Aorta (tissue), 5 donors: ENCODE measurements at regions not wholly inside any gene's neighbourhood (a gene's known extent, or its start where the extent isn't known, plus 50 kb on each side); places are given as distances from the start of the nearest gene placed in this dataset.
"Not testable (repeated sequence)": the region's sequence is repeated elsewhere in the genome, so short reads cannot be mapped to it uniquely, and the experiment has no call there.

Experiments used
- ATAC-seq: fragments of 200-7000 bp; cut with Tn5 transposase; one replicate; pipeline ENCODE4 v1.9.1; 2022; ENCODE audit warnings: moderate library complexity; ENCODE audit not compliant: low FRiP score
- DNase-seq, 2 donors: peaks; one replicate each; pipeline ENCODE4 v3.0.0-alpha.2; 2020
- H3K27ac ChIP-seq, 2 donors: one replicate each; pipeline ENCODE4 v1.5.1; 2013; ENCODE audit warnings: low read length in 2 of 2, mild to moderate bottlenecking in 2 of 2, moderate library complexity in 2 of 2, control low read depth in 1 of 2, inconsistent platforms in 1 of 2, low read depth in 1 of 2
- H3K27me3 ChIP-seq, 2 donors: one replicate each; pipeline ENCODE4 v1.6.1; 2013; ENCODE audit warnings: control low read depth in 1 of 2, low read length in 1 of 2, mild to moderate bottlenecking in 1 of 2, moderate library complexity in 1 of 2; ENCODE audit not compliant: insufficient read depth in 2 of 2, control insufficient read depth in 1 of 2
- H3K36me3 ChIP-seq, 2 donors: one replicate each; pipeline ENCODE4 v1.6.1; 2013; ENCODE audit warnings: control low read depth in 1 of 2, low read length in 1 of 2, mild to moderate bottlenecking in 1 of 2; ENCODE audit not compliant: insufficient read depth in 2 of 2, control insufficient read depth in 1 of 2
- H3K4me1 ChIP-seq, 2 donors: one replicate each; pipeline ENCODE4 v1.6.1; 2013; ENCODE audit warnings: low read length in 2 of 2, control low read depth in 1 of 2, mild to moderate bottlenecking in 1 of 2, moderate library complexity in 1 of 2; ENCODE audit not compliant: insufficient read depth in 2 of 2, control insufficient read depth in 1 of 2
- H3K4me3 ChIP-seq, 2 donors: one replicate each; pipeline ENCODE4 v1.5.1; 2013; ENCODE audit warnings: low read length in 2 of 2, control low read depth in 1 of 2, mild to moderate bottlenecking in 1 of 2
- H3K9me3 ChIP-seq: one replicate; pipeline ENCODE4 v1.6.1; 2013; ENCODE audit warnings: mild to moderate bottlenecking, low read length; ENCODE audit not compliant: control insufficient read depth
- WGBS, 2 donors: extraction: QIAGEN DNeasy Blood & Tissue Kit; methylation state at CpG; one replicate each; pipeline ENCODE4 v1.1.7; 2013; 5-methylcytosine and 5-hydroxymethylcytosine counted together
- intact Hi-C, 2 donors: fragments of 100-400 bp; cut with DNase I; formaldehyde crosslinking; loops; one replicate each; pipeline versions ENCODE4 v1.14.2 to v1.15.0; 2022
- donor health status: healthy with polysubstance abuse.
- donor health status: Bipolar disorder and iron deficiency.
- donor health status: DM: no; HTN: no; CAD: no.
- donor health status: DM: no; HTN: no; CAD: no.
- donor health status: DM: yes; HTN: yes; CAD: no.

GRCh38 chr22:48911067-48911466 lies 916.6 kb downstream of the BRD1 start:
- H3K4me3 ChIP-seq, H3K36me3 ChIP-seq, H3K27me3 ChIP-seq, H3K9me3 ChIP-seq, intact Hi-C loops, DNase-seq, H3K4me1 ChIP-seq, ATAC-seq, H3K27ac ChIP-seq: not testable (repeated sequence)
- 60 to 87% methylated on average over 1 to 2 of the region's 4 CpGs for WGBS, 2 donors

GRCh38 chr22:48908547-48908946 lies 919.1 kb downstream of the BRD1 start:
- Histone ChIP-seq H3K27me3 (no peaks in the 10 kb centered on the region), H3K9me3 (no peaks in the 10 kb centered on the region), H3K4me1 (no peaks in the 10 kb centered on the region), H3K36me3 (no peaks in the 10 kb centered on the region), H3K27ac (no peak overlapping the region), H3K4me3 (no peak overlapping the region)
- DNase-seq (no peak), ATAC-seq (no peak)
- intact Hi-C loops: no loop called here
- 73 to 77% methylated on average over 9 of the region's 9 CpGs for WGBS, 2 donors

- intact Hi-C loops: no loop called here
- H3K27me3 ChIP-seq: no peaks in the 10 kb centered on the region
- 86 to 87% methylated on average over 12 to 14 of the region's 14 CpGs for WGBS, 2 donors
- no peak overlapping the region for H3K4me3 ChIP-seq
- H3K4me1 ChIP-seq: no peaks in the 10 kb centered on the region
- no peak overlapping the region for H3K27ac ChIP-seq
- H3K9me3 ChIP-seq: no peaks in the 10 kb centered on the region
- ATAC-seq (no peak), DNase-seq (peak in 1 of 2 donors; percentile 55)
- H3K36me3 ChIP-seq: no peaks in the 10 kb centered on the region
Measured at GRCh38 chr22:48907591-48907990, 920.1 kb downstream of the BRD1 start.

- Histone ChIP-seq H3K4me1 (no peaks in the 10 kb centered on the region), H3K36me3 (no peaks in the 10 kb centered on the region), H3K27ac (no peak overlapping the region), H3K4me3 (no peak overlapping the region), H3K27me3 (no peaks in the 10 kb centered on the region), H3K9me3 (no peaks in the 10 kb centered on the region)
- ATAC-seq: no peak
- WGBS, 2 donors: 87% methylated on average over 17 of the region's 17 CpGs
- intact Hi-C loops: no loop called here
- no peak for DNase-seq
Measured at GRCh38 chr22:48906216-48906835, 921.3 kb downstream of the BRD1 start.

- WGBS, 2 donors: 83 to 87% methylated on average over 17 of the region's 17 CpGs
- Histone ChIP-seq H3K4me3 (no peak overlapping the region), H3K4me1 (no peaks in the 10 kb centered on the region), H3K27me3 (no peaks in the 10 kb centered on the region), H3K9me3 (no peaks in the 10 kb centered on the region), H3K36me3 (no peaks in the 10 kb centered on the region), H3K27ac (no peak overlapping the region)
- ATAC-seq (no peak), DNase-seq (peak in 1 of 2 donors; percentile 19)
- intact Hi-C loops: no loop called here
Measured at GRCh38 chr22:48905206-48905975, 922.3 kb downstream of the BRD1 start.

- DNase-seq (no peak), ATAC-seq (no peak)
Measured at GRCh38 chr22:48902983-48903650, 924.6 kb downstream of the BRD1 start.

GRCh38 chr22:48902001-48902869 lies 925.4 kb downstream of the BRD1 start:
- intact Hi-C loops: no loop called here

More at GRCh38 chr22:48902983-48903650, 924.6 kb downstream of the BRD1 start:
- intact Hi-C loops: no loop called here
- Histone ChIP-seq H3K27me3 (no peaks in the 10 kb centered on the region), H3K27ac (no peak overlapping the region), H3K9me3 (no peaks in the 10 kb centered on the region), H3K4me1 (no peaks in the 10 kb centered on the region), H3K36me3 (no peaks in the 10 kb centered on the region), H3K4me3 (no peak overlapping the region)
- 85% methylated on average over 22 to 25 of the region's 25 CpGs for WGBS, 2 donors

GRCh38 chr22:48901324-48901723 lies 926.3 kb downstream of the BRD1 start:
- Histone ChIP-seq H3K4me3 (no peak overlapping the region), H3K9me3 (no peaks in the 10 kb centered on the region), H3K27me3 (no peaks in the 10 kb centered on the region), H3K27ac (no peak overlapping the region), H3K4me1 (no peaks in the 10 kb centered on the region), H3K36me3 (no peaks in the 10 kb centered on the region)
- ATAC-seq (no peak), DNase-seq (no peak)
- 76 to 77% methylated on average over 11 to 12 of the region's 12 CpGs for WGBS, 2 donors
- intact Hi-C loops: no loop called here

More at GRCh38 chr22:48902001-48902869, 925.4 kb downstream of the BRD1 start:
- H3K9me3 ChIP-seq: no peaks in the 10 kb centered on the region
- ATAC-seq: no peak
- H3K4me3 ChIP-seq: no peak overlapping the region
- no peaks in the 10 kb centered on the region for H3K4me1 ChIP-seq
- WGBS, 2 donors: 90 to 92% methylated on average over 33 to 37 of the region's 37 CpGs
- no peak for DNase-seq
- H3K27me3 ChIP-seq: no peaks in the 10 kb centered on the region
- H3K36me3 ChIP-seq: no peaks in the 10 kb centered on the region
- no peak overlapping the region for H3K27ac ChIP-seq
